HepG2 (cell line): ENCODE measurements at regions not wholly inside any gene's neighbourhood (a gene's known extent, or its start where the extent isn't known, plus 50 kb on each side); places are given as distances from the start of the nearest gene placed in this dataset.
A peak's percentile ranks its signal among the peaks of the same experiment; 100 is the strongest.

Experiments
- CENPBD1 ChIP-seq: sonication (generic); formaldehyde crosslinking; IDR thresholded peaks from 2 replicates; pipeline ENCODE4 v1.8.0; 2022; ENCODE audit warnings: missing genetic modification reagents, low read depth, mild to moderate bottlenecking, borderline replicate concordance
- HNF4A ChIP-seq: sonication (generic); formaldehyde crosslinking; IDR thresholded peaks from 2 replicates; pipeline ENCODE4 v1.4.0; 2020; ENCODE audit warnings: missing genetic modification reagents
- KDM1A ChIP-seq: IDR thresholded peaks from 2 replicates; pipeline ENCODE4 v1.6.1; 2016; ENCODE audit warnings: missing compliant biosample characterization
- KLF13 ChIP-seq: sonication (generic); formaldehyde crosslinking; IDR thresholded peaks from 2 replicates; pipeline ENCODE4 v1.4.0; 2020; ENCODE audit warnings: mild to moderate bottlenecking, missing genetic modification reagents
- KLF16 ChIP-seq, 2 experiments: sonication (generic) in 1 of 2; formaldehyde crosslinking in 1 of 2; IDR thresholded peaks; 2 replicates each; pipeline versions ENCODE4 v1.6.1 to v1.8.0; 2016 to 2023; ENCODE audit warnings: missing genetic modification reagents in 2 of 2, missing compliant biosample characterization in 1 of 2
- MIER3 ChIP-seq: IDR thresholded peaks from 2 replicates; pipeline ENCODE4 v1.6.1; 2016; ENCODE audit warnings: missing compliant biosample characterization, borderline replicate concordance
- MYNN ChIP-seq: sonication (generic); formaldehyde crosslinking; IDR thresholded peaks from 2 replicates; pipeline ENCODE4 v1.4.0; 2020; ENCODE audit warnings: mild to moderate bottlenecking, low read depth, missing genetic modification reagents
- SMARCE1 ChIP-seq: fragments of 450-650 bp; IDR thresholded peaks from 2 replicates; pipeline ENCODE4 v1.6.1; 2017; ENCODE audit warnings: borderline replicate concordance
- SNAPC5 ChIP-seq: sonication (generic); formaldehyde crosslinking; IDR thresholded peaks from 2 replicates; pipeline ENCODE4 v1.8.1; 2023; ENCODE audit warnings: mild to moderate bottlenecking, missing genetic modification reagents, borderline replicate concordance
- SRSF1 ChIP-seq: fragments of 200-400 bp; formaldehyde crosslinking; optimal IDR thresholded peaks from 2 replicates; pipeline ENCODE3; 2017; ENCODE audit warnings: mild to moderate bottlenecking, low read depth, low read length, moderate library complexity
- ZBTB7A ChIP-seq: sonication (generic); formaldehyde crosslinking; IDR thresholded peaks from 2 replicates; pipeline ENCODE4 v1.8.0; 2022; ENCODE audit warnings: mild to moderate bottlenecking, missing genetic modification reagents
- ZMYM4 ChIP-seq: sonication (generic); formaldehyde crosslinking; IDR thresholded peaks from 2 replicates; pipeline ENCODE4 v1.8.1; 2023; ENCODE audit warnings: mild to moderate bottlenecking, missing genetic modification reagents
- ZNF264 ChIP-seq: sonication (generic); formaldehyde crosslinking; IDR thresholded peaks from 2 replicates; pipeline ENCODE4 v1.4.0; 2020; ENCODE audit warnings: missing genetic modification reagents
- ZNF33A ChIP-seq: sonication (generic); formaldehyde crosslinking; IDR thresholded peaks from 2 replicates; pipeline ENCODE4 v1.5.1; 2020; ENCODE audit warnings: missing genetic modification reagents, mild to moderate bottlenecking, moderate library complexity, borderline replicate concordance
- ZNF607 ChIP-seq: sonication (generic); formaldehyde crosslinking; IDR thresholded peaks from 2 replicates; pipeline ENCODE4 v1.5.1; 2020; ENCODE audit warnings: missing genetic modification reagents, mild to moderate bottlenecking, borderline replicate concordance
- ZNF772 ChIP-seq: sonication (generic); formaldehyde crosslinking; IDR thresholded peaks from 2 replicates; pipeline ENCODE4 v1.5.0; 2020; ENCODE audit warnings: mild to moderate bottlenecking, missing genetic modification reagents
- ZSCAN9 ChIP-seq: IDR thresholded peaks from 2 replicates; pipeline ENCODE4 v1.6.1; 2016; ENCODE audit warnings: borderline replicate concordance
- TF ChIP-seq, protein P1 (sequence below): sonication (generic); formaldehyde crosslinking; IDR thresholded peaks from 2 replicates; pipeline ENCODE4 v1.4.0; 2020; ENCODE audit warnings: missing genetic modification reagents, low read depth, mild to moderate bottlenecking, borderline replicate concordance
- TF ChIP-seq, protein P2 (sequence below): sonication (generic); formaldehyde crosslinking; IDR thresholded peaks from 2 replicates; pipeline ENCODE4 v1.5.1; 2020; ENCODE audit warnings: mild to moderate bottlenecking, missing genetic modification reagents
- TF ChIP-seq, protein P3 (sequence below): sonication (generic); formaldehyde crosslinking; IDR thresholded peaks from 2 replicates; pipeline ENCODE4 v1.8.1; 2023; ENCODE audit warnings: missing genetic modification reagents, mild to moderate bottlenecking, borderline replicate concordance
- TF ChIP-seq, protein P4 (sequence below): IDR thresholded peaks from 2 replicates; pipeline ENCODE4 v1.6.1; 2016; ENCODE audit warnings: missing compliant biosample characterization, missing genetic modification reagents, borderline replicate concordance
- TF ChIP-seq, protein P5 (sequence below): fragments of 450-650 bp; IDR thresholded peaks from 2 replicates; pipeline ENCODE4 v1.6.1; 2016

DNA sequence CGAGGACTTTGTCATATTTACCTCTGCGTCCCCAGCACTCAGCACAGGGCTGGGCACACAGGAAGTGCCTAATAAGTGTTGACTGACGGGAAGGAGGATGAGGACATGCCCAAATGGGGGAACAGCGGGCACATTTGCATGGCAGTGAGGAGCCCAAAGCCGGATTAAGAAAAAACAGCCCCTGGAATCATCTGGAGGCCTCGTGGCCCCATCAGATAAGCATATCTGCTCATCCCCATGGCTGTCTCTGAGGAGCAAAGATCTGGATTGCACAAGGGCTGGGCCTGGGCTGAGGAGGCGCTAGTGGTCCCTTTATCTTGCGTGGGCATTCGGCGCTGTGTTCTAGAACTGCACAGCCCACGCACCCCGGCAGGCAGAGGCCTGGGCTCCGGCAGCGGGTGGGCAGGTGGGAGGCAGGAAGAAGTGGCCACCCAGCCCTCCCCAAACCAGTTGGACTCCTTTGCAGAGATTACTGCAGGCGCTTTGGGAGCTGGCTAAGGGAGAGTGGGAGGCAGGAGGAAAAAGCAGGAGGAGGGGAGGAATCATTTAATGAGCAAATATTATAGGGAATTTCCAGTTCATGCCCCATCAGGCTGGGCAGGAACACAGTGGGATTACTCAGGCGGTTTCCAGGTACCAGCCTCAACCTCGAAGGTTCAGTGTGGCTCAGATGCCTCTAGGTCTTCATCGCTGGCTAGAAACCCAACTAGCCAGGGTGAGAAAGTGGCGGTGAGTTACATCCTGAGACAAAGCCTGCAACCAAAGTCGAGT is 108.1 kb downstream of the CEBPB start (continued):
- no peak for TF ChIP-seq CENPBD1 (CRISPR knock-in tag)
- TF ChIP-seq ZMYM4: no peak
- TF ChIP-seq ZNF772: no peak
- TF ChIP-seq KLF16 (CRISPR knock-in tag; IDR thresholded peaks at IDR 0.05): no peak
- TF ChIP-seq, protein P1, sequence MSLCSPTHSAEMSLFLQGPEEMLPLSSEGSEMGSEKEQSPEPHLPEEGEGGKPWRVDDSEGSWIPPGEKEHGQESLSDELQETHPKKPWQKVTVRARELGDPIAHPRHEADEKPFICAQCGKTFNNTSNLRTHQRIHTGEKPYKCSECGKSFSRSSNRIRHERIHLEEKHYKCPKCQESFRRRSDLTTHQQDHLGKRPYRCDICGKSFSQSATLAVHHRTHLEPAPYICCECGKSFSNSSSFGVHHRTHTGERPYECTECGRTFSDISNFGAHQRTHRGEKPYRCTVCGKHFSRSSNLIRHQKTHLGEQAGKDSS (CRISPR knock-in tag): no peak
- TF ChIP-seq SRSF1: no peak
- 0 out of 2 replicates have a peak, but pooled peaks have one; percentile 28 for TF ChIP-seq MIER3 (CRISPR knock-in tag)
- TF ChIP-seq SMARCE1: no peak
- TF ChIP-seq, protein P2, sequence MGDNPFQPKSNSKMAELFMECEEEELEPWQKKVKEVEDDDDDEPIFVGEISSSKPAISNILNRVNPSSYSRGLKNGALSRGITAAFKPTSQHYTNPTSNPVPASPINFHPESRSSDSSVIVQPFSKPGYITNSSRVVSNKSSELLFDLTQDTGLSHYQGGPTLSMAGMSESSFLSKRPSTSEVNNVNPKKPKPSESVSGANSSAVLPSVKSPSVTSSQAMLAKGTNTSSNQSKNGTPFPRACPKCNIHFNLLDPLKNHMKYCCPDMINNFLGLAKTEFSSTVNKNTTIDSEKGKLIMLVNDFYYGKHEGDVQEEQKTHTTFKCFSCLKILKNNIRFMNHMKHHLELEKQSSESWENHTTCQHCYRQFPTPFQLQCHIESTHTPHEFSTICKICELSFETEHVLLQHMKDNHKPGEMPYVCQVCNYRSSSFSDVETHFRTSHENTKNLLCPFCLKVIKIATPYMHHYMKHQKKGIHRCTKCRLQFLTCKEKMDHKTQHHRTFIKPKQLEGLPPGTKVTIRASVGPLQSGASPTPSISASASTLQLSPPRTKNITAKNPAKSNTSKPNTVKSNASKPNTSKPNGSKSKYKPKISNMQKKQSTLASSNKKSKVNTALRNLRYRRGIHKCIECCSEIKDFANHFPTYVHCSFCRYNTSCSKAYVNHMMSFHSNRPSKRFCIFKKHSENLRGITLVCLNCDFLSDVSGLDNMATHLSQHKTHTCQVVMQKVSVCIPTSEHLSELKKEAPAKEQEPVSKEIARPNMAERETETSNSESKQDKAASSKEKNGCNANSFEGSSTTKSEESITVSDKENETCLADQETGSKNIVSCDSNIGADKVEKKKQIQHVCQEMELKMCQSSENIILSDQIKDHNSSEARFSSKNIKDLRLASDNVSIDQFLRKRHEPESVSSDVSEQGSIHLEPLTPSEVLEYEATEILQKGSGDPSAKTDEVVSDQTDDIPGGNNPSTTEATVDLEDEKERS (CRISPR knock-in tag): no peak
- no peak for TF ChIP-seq ZNF607 (CRISPR knock-in tag)
- no peak for TF ChIP-seq SNAPC5 (CRISPR knock-in tag)
- peak; percentile 80 for TF ChIP-seq HNF4A (CRISPR knock-in tag)
- no peak for TF ChIP-seq KLF13 (CRISPR knock-in tag)
- TF ChIP-seq KDM1A: 0 out of 2 replicates have a peak, but pooled peaks have one; percentile 24
- no peak for TF ChIP-seq ZNF33A (CRISPR knock-in tag)
- TF ChIP-seq MYNN (CRISPR knock-in tag): 0 out of 2 replicates have a peak, but pooled peaks have one; percentile 14
- TF ChIP-seq, protein P3, sequence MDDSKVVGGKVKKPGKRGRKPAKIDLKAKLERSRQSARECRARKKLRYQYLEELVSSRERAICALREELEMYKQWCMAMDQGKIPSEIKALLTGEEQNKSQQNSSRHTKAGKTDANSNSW (CRISPR knock-in tag): no peak
- no peak for TF ChIP-seq ZSCAN9 (CRISPR knock-in tag)
- TF ChIP-seq, protein P4, sequence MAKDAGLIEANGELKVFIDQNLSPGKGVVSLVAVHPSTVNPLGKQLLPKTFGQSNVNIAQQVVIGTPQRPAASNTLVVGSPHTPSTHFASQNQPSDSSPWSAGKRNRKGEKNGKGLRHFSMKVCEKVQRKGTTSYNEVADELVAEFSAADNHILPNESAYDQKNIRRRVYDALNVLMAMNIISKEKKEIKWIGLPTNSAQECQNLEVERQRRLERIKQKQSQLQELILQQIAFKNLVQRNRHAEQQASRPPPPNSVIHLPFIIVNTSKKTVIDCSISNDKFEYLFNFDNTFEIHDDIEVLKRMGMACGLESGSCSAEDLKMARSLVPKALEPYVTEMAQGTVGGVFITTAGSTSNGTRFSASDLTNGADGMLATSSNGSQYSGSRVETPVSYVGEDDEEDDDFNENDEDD (CRISPR knock-in tag): no peak
- no peak for TF ChIP-seq ZBTB7A (CRISPR knock-in tag)
- TF ChIP-seq, protein P5, sequence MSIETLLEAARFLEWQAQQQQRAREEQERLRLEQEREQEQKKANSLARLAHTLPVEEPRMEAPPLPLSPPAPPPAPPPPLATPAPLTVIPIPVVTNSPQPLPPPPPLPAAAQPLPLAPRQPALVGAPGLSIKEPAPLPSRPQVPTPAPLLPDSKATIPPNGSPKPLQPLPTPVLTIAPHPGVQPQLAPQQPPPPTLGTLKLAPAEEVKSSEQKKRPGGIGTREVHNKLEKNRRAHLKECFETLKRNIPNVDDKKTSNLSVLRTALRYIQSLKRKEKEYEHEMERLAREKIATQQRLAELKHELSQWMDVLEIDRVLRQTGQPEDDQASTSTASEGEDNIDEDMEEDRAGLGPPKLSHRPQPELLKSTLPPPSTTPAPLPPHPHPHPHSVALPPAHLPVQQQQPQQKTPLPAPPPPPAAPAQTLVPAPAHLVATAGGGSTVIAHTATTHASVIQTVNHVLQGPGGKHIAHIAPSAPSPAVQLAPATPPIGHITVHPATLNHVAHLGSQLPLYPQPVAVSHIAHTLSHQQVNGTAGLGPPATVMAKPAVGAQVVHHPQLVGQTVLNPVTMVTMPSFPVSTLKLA: no peak
- TF ChIP-seq ZNF264 (CRISPR knock-in tag): no peak
